GM12878 (cell line): ENCODE measurements at regions not wholly inside any gene's neighbourhood (a gene's known extent, or its start where the extent isn't known, plus 50 kb on each side); places are given as distances from the start of the nearest gene placed in this dataset.

ENCODE experiments used
- CTCF ChIP-seq, 3 experiments: IDR thresholded peaks in 2 of 3; conservative IDR thresholded peaks in 1 of 3; 2 replicates each; pipeline ENCODE4 v1.5.1; 2011; ENCODE audit warnings: low read depth in 3 of 3, low read length in 3 of 3, mild to moderate bottlenecking in 3 of 3, control low read depth in 2 of 3, moderate library complexity in 2 of 3, inconsistent platforms in 1 of 3, mixed read lengths in 1 of 3; ENCODE audit not compliant: control insufficient read depth in 2 of 3, insufficient read depth in 1 of 3; ENCODE audit errors: extremely low read depth in 1 of 3
- JUND ChIP-seq: IDR thresholded peaks from 2 replicates; pipeline ENCODE4 v1.6.1; 2012; ENCODE audit warnings: low read depth, mild to moderate bottlenecking, low read length, improper control_type of control experiment, moderate library complexity
- KAT2A ChIP-seq: conservative IDR thresholded peaks from 2 replicates; pipeline ENCODE4 v1.6.1; 2011; ENCODE audit warnings: low read depth, low read length; ENCODE audit not compliant: control insufficient read depth
- MEF2A ChIP-seq: IDR thresholded peaks from 2 replicates; pipeline ENCODE4 v1.6.1; 2011; ENCODE audit warnings: low read depth, mild to moderate bottlenecking, low read length, moderate library complexity; ENCODE audit not compliant: insufficient read depth
- RELB ChIP-seq: fragments of 450-650 bp; IDR thresholded peaks from 2 replicates; pipeline ENCODE4 v1.6.1; 2017; ENCODE audit warnings: low read depth, mild to moderate bottlenecking, moderate library complexity
- TAF1 ChIP-seq: IDR thresholded peaks from 2 replicates; pipeline ENCODE4 v1.6.1; 2011; ENCODE audit warnings: mild to moderate bottlenecking, low read depth, low read length, borderline replicate concordance
- USF1 ChIP-seq: IDR thresholded peaks from 2 replicates; pipeline ENCODE4 v1.6.1; 2011; ENCODE audit warnings: borderline replicate concordance, low read depth, mild to moderate bottlenecking, moderate library complexity, mixed read lengths, low read length; ENCODE audit not compliant: insufficient read depth; ENCODE audit errors: extremely low read length
- YY1 ChIP-seq: IDR thresholded peaks from 2 replicates; pipeline ENCODE4 v1.6.1; 2011; ENCODE audit warnings: low read depth, mild to moderate bottlenecking, low read length
- ZNF622 ChIP-seq: fragments of 450-650 bp; IDR thresholded peaks from 2 replicates; pipeline ENCODE4 v1.6.1; 2017; ENCODE audit warnings: mild to moderate bottlenecking, inconsistent platforms

- TF ChIP-seq RELB (no peak), CTCF (IDR thresholded peaks at IDR 0.05 in 2 of 3, conservative IDR thresholded peaks at IDR 0.05 in 1 of 3; ENCODE audit: control insufficient read depth in 2 of 3, extremely low read depth in 1 of 3, insufficient read depth in 1 of 3, low read depth in 3 of 3, low read length in 3 of 3) (no peak), MEF2A (no peak), KAT2A (no peak), JUND (no peak), TAF1 (no peak), USF1 (no peak), YY1 (no peak), ZNF622 (no peak)
Observed at GRCh38 chr12:71236133-71236660, 78.4 kb upstream of the TSPAN8 start.
